ENCODE measurements at regions not wholly inside any gene's neighbourhood (a gene's known extent, or its start where the extent isn't known, plus 50 kb on each side); places are given as distances from the start of the nearest gene placed in this dataset.

- DNase-seq: no peak
Measured at GRCh38 chr20:39106791-39107190, 144.6 kb downstream of the DHX35 start.

GRCh38 chr20:39105551-39105950 is 143.4 kb downstream of the DHX35 start:
- no peak for DNase-seq

GRCh38 chr20:39103732-39104131 is 141.6 kb downstream of the DHX35 start:
- no peak for DNase-seq

GRCh38 chr20:39103305-39103704 is 141.2 kb downstream of the DHX35 start:
- no peak for DNase-seq

- DNase-seq: no peak
Measured at GRCh38 chr20:39101895-39102294, 139.8 kb downstream of the DHX35 start.

GRCh38 chr20:39100691-39101090 is 138.5 kb downstream of the DHX35 start:
- no peak for DNase-seq

GRCh38 chr20:39097889-39098288 is 135.7 kb downstream of the DHX35 start:
- DNase-seq: no peak

- DNase-seq: no peak
Measured at GRCh38 chr20:39095870-39096269, 133.7 kb downstream of the DHX35 start.

GRCh38 chr20:39094391-39094790 is 132.2 kb downstream of the DHX35 start:
- no peak for DNase-seq

GRCh38 chr20:39092733-39093410 is 130.7 kb downstream of the DHX35 start:
- no peak for DNase-seq

- DNase-seq: no peak
Measured at GRCh38 chr20:39090906-39091305, 128.8 kb downstream of the DHX35 start.

GRCh38 chr20:39089797-39090196 is 127.7 kb downstream of the DHX35 start:
- no peak for DNase-seq

All from NCI-H524 treated with DMSO at 0.1 percent for 48 hours (cell line).